GM23248 (cell line): ENCODE measurements at regions not wholly inside any gene's neighbourhood (a gene's known extent, or its start where the extent isn't known, plus 50 kb on each side); places are given as distances from the start of the nearest gene placed in this dataset.

Experiments
- DNase-seq: peaks from one replicate; pipeline ENCODE4 v3.0.0-alpha.2; 2015
- H2AFZ ChIP-seq: fragments of 200-600 bp; sonication (generic); 2 replicates; pipeline ENCODE4 v1.6.1; 2016; ENCODE audit warnings: antibody characterized with exemption
- H3F3A ChIP-seq: fragments of 200-600 bp; sonication (generic); 2 replicates; pipeline ENCODE4 v1.6.1; 2016; ENCODE audit warnings: mild to moderate bottlenecking, antibody characterized with exemption, mixed run types; ENCODE audit not compliant: insufficient read depth
- H3K27ac ChIP-seq: fragments of 200-600 bp; sonication (generic); 2 replicates; pipeline ENCODE4 v1.5.1; 2016; ENCODE audit warnings: mild to moderate bottlenecking
- H3K27me3 ChIP-seq: fragments of 200-600 bp; sonication (generic); replicated peaks from 2 replicates; pipeline ENCODE4 v1.6.1; 2016; ENCODE audit warnings: mild to moderate bottlenecking; ENCODE audit not compliant: insufficient read depth
- H3K36me3 ChIP-seq: fragments of 200-600 bp; sonication (generic); 2 replicates; pipeline ENCODE4 v1.6.1; 2016; ENCODE audit warnings: low read depth, mild to moderate bottlenecking
- H3K4me1 ChIP-seq: fragments of 200-600 bp; sonication (generic); 2 replicates; pipeline ENCODE4 v1.6.1; 2016; ENCODE audit warnings: mild to moderate bottlenecking; ENCODE audit not compliant: insufficient read depth
- H3K4me2 ChIP-seq: fragments of 200-600 bp; sonication (generic); one replicate; pipeline ENCODE4 v1.6.1; 2016; ENCODE audit warnings: mild to moderate bottlenecking; ENCODE audit not compliant: unreplicated experiment
- H3K4me3 ChIP-seq: fragments of 200-600 bp; sonication (generic); 2 replicates; pipeline ENCODE4 v1.5.1; 2016; ENCODE audit warnings: mild to moderate bottlenecking
- H3K79me2 ChIP-seq: fragments of 200-600 bp; sonication (generic); 2 replicates; pipeline ENCODE4 v1.6.1; 2016; ENCODE audit warnings: mild to moderate bottlenecking; ENCODE audit not compliant: insufficient read depth
- H3K9ac ChIP-seq: fragments of 200-600 bp; sonication (generic); 2 replicates; pipeline ENCODE4 v1.6.1; 2016; ENCODE audit warnings: mild to moderate bottlenecking
- H3K9me2 ChIP-seq: fragments of 200-600 bp; sonication (generic); 2 replicates; pipeline ENCODE4 v1.6.1; 2016; ENCODE audit warnings: mixed run types, mild to moderate bottlenecking, moderate library complexity; ENCODE audit not compliant: insufficient read depth
- H3K9me3 ChIP-seq: fragments of 200-600 bp; sonication (generic); one replicate; pipeline ENCODE4 v1.6.1; 2017; ENCODE audit warnings: low read depth
- H4K20me1 ChIP-seq: fragments of 200-600 bp; sonication (generic); 2 replicates; pipeline ENCODE4 v1.6.0; 2016; ENCODE audit not compliant: insufficient read depth
- EZH2 ChIP-seq: fragments of 200-600 bp; sonication (generic); IDR thresholded peaks from 2 replicates; pipeline ENCODE4 v1.6.1; 2018; ENCODE audit warnings: antibody characterized with exemption, mild to moderate bottlenecking; ENCODE audit not compliant: insufficient read depth, poor library complexity, severe bottlenecking
- EZH2phosphoT487 ChIP-seq: fragments of 200-600 bp; sonication (generic); IDR thresholded peaks from 2 replicates; pipeline ENCODE4 v1.6.1; 2018; ENCODE audit warnings: antibody characterized with exemption, moderate library complexity, mild to moderate bottlenecking, low read depth; ENCODE audit not compliant: insufficient read depth
- WGBS, 2 experiments: methylation state at CpG; one replicate each; pipeline ENCODE4 v1.1.6; 2015 to 2017; ENCODE audit warnings: low lambda C conversion rate in 2 of 2, low coverage in 1 of 2; ENCODE audit errors: missing lambda C conversion rate in 2 of 2; 5-methylcytosine and 5-hydroxymethylcytosine counted together
- in situ Hi-C: fragments of 300-500 bp; cut with MboI; formaldehyde crosslinking; loops from 2 replicates; pipeline ENCODE4 v1.15.0; 2020

GRCh38 chr2:146138820-146139219, 1618.9 kb upstream of the ZEB2 start:
- Histone ChIP-seq H4K20me1 (no peaks in the 10 kb centered on the region), H3K4me2 (no peak overlapping the region), H3K36me3 (no peaks in the 10 kb centered on the region), H2AFZ (no peak overlapping the region), H3K4me1 (0 out of 2 replicates have a peak, but pooled peaks cover under 1% of the 10 kb centered on the region), H3K9ac (no peak overlapping the region), H3K4me3 (no peak overlapping the region), H3F3A (no peaks in the 10 kb centered on the region), H3K9me3 (no peaks in the 10 kb centered on the region), H3K9me2 (no peaks in the 10 kb centered on the region), H3K27ac (no peak overlapping the region), H3K79me2 (no peaks in the 10 kb centered on the region), H3K27me3 (no peaks in the 10 kb centered on the region)
- DNase-seq = no peak
- WGBS, 2 experiments = 50 to 62% methylated on average over 2 to 3 of the region's 3 CpGs
- no peak for TF ChIP-seq EZH2
- TF ChIP-seq EZH2phosphoT487 = no peak
- in situ Hi-C loops = no loop called here

DNA sequence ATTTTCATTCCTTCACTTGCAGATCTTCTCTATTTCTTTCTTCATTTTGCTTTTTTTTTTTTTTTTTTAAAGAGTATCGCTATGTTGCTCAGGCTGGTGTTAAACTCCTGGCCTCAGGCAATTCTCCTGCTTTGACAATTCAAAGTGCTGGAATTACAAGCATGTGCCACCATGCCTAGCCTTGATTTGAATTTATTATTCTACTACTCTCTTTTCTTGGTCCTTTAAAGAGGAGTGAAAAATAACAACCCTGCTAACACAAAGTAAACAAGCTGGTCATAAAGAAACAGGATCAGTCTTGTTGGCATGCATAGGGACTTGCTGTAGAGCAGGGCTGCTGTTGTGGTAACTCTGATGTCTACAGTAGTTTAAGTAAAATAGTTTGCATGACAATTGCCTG, 1615.3 kb upstream of the ZEB2 start:
- Histone ChIP-seq H3K27ac (no peak overlapping the region), H3K27me3 (no peaks in the 10 kb centered on the region), H3K9me3 (no peaks in the 10 kb centered on the region), H2AFZ (no peak overlapping the region), H3K4me1 (no peaks in the 10 kb centered on the region), H3K9ac (no peak overlapping the region), H4K20me1 (no peaks in the 10 kb centered on the region), H3F3A (no peaks in the 10 kb centered on the region), H3K4me2 (no peak overlapping the region), H3K36me3 (no peaks in the 10 kb centered on the region), H3K79me2 (no peaks in the 10 kb centered on the region), H3K4me3 (no peak overlapping the region), H3K9me2 (no peaks in the 10 kb centered on the region)
- 91 to 100% methylated on average over 1 of the region's 1 CpG for WGBS, 2 experiments
- DNase-seq = no peak
- TF ChIP-seq EZH2phosphoT487 = no peak
- no peak for TF ChIP-seq EZH2
- in situ Hi-C loops = no loop called here

- in situ Hi-C loops = no loop called here
- DNase-seq = no peak
These were observed 1611.9 kb upstream of the ZEB2 start for GRCh38 chr2:146131785-146132184.

DNA sequence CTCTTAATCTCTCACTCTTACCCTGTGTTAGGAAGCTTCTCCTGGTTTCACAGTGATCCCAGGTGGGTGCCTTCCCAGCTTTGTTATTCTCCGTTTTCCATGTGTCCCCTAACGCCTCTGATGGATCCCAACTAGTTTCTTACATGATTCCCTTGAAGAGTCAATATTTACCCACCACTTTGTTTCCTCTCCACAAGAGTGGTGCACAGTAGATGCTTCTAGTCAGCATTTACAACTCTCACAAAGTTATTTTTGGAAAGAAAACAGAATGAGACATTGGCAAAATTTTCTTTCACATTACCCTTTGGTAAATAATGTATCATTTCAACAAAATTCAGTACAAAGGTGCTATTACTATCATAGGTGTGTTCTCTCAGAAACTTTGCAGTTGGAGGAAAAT, 1611.1 kb upstream of the ZEB2 start:
- Histone ChIP-seq H3F3A (no peaks in the 10 kb centered on the region), H3K4me3 (no peak overlapping the region), H3K36me3 (no peaks in the 10 kb centered on the region), H3K4me2 (no peak overlapping the region), H3K9me3 (no peaks in the 10 kb centered on the region), H3K4me1 (no peaks in the 10 kb centered on the region), H3K27me3 (no peaks in the 10 kb centered on the region), H2AFZ (no peak overlapping the region), H4K20me1 (no peaks in the 10 kb centered on the region), H3K9ac (no peak overlapping the region), H3K9me2 (no peaks in the 10 kb centered on the region), H3K27ac (no peak overlapping the region), H3K79me2 (no peaks in the 10 kb centered on the region)
- no peak for TF ChIP-seq EZH2phosphoT487
- no peak for TF ChIP-seq EZH2
- in situ Hi-C loops = no loop called here
- WGBS, 2 experiments = 12 to 29% methylated on average over 2 of the region's 2 CpGs
- no peak for DNase-seq

More at GRCh38 chr2:146131785-146132184, 1611.9 kb upstream of the ZEB2 start:
- Histone ChIP-seq H3K27ac (no peak overlapping the region), H3K4me1 (no peaks in the 10 kb centered on the region), H3K79me2 (no peaks in the 10 kb centered on the region), H3K9ac (no peak overlapping the region), H3K27me3 (no peaks in the 10 kb centered on the region), H3F3A (no peaks in the 10 kb centered on the region), H3K4me2 (no peak overlapping the region), H3K9me3 (no peaks in the 10 kb centered on the region), H4K20me1 (no peaks in the 10 kb centered on the region), H3K4me3 (no peak overlapping the region), H2AFZ (no peak overlapping the region), H3K9me2 (no peaks in the 10 kb centered on the region), H3K36me3 (no peaks in the 10 kb centered on the region)
- WGBS, 2 experiments = 77 to 86% methylated on average over 1 of the region's 1 CpG
- no peak for TF ChIP-seq EZH2
- TF ChIP-seq EZH2phosphoT487 = no peak

DNA sequence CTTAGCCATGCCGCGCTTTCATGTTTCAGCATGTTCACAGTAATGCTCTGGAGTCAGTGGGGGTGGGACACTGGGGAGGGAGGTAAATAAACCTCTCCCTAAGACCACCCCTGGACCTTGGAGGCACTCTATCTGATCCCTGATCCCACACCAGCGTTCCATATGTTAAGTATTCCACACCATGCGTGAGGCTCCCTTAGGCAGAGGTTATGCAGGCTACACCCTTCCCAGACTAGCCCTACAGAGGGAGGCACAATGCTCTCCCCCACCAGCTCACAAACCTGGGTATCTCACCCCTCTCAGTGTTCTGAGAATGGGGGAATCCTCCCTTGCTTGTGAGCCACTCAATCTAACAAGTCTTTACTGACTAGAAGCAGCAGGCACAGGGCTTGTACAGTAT, 1610.4 kb upstream of the ZEB2 start:
- H4K20me1 ChIP-seq = no peaks in the 10 kb centered on the region
- H3K9me2 ChIP-seq = no peaks in the 10 kb centered on the region
- no peak overlapping the region for H3K27ac ChIP-seq
- DNase-seq = no peak
- H3K9ac ChIP-seq = no peak overlapping the region
- H3K4me3 ChIP-seq = no peak overlapping the region
- H3K36me3 ChIP-seq = no peaks in the 10 kb centered on the region
- no peaks in the 10 kb centered on the region for H3K79me2 ChIP-seq
- 86 to 91% methylated on average over 4 of the region's 4 CpGs for WGBS, 2 experiments
- in situ Hi-C loops = no loop called here
- H3K4me1 ChIP-seq = peaks cover 3% of the 10 kb centered on the region; the same call in 1 of the 2 replicates
- no peak for TF ChIP-seq EZH2phosphoT487
- no peak for TF ChIP-seq EZH2
- no peaks in the 10 kb centered on the region for H3K27me3 ChIP-seq
- no peak overlapping the region for H2AFZ ChIP-seq
- no peak overlapping the region for H3K4me2 ChIP-seq
- H3F3A ChIP-seq = peaks cover under 1% of the 10 kb centered on the region; the same call in 1 of the 2 replicates
- H3K9me3 ChIP-seq = no peaks in the 10 kb centered on the region
